GM19023 (cell line): ENCODE measurements at regions not wholly inside any gene's neighbourhood (a gene's known extent, or its start where the extent isn't known, plus 50 kb on each side); places are given as distances from the start of the nearest gene placed in this dataset.

Experiments
- ATAC-seq: cut with Tn5 transposase; IDR thresholded peaks from one replicate; pipeline ENCODE4 v1.9.1; 2021; ENCODE audit warnings: mild to moderate bottlenecking, moderate library complexity; ENCODE audit not compliant: unreplicated experiment

- ATAC-seq: no peak
Measured at GRCh38 chr2:151197184-151198108, 64.2 kb downstream of the RBM43 start.

GRCh38 chr2:151193576-151193975, 68.1 kb downstream of the RBM43 start:
- no peak for ATAC-seq

- no peak for ATAC-seq
Measured at GRCh38 chr2:151192681-151193080, 69.0 kb downstream of the RBM43 start.

DNA sequence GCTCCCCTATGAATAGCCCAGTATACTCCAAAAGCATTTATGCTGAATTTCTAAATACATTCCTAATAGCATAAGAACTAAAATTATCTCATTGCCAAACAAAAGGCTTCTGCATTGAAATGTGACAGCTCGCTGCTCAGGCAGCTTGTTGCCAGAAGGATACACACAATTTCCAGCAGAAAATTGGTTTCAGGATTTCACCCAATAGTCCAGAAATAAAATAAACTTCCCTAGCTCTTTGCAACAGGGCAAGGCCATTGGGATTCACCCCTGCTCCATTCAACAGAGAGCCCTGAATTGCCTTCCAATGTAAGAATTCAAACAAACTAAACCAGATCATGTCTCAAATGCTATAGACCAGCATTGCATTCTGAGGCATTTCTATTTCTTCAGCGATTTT, 70.7 kb downstream of the RBM43 start:
- no peak for ATAC-seq

- ATAC-seq: no peak
Measured at GRCh38 chr2:151189125-151189524, 72.5 kb downstream of the RBM43 start.

GRCh38 chr2:151186011-151186410, 75.7 kb downstream of the RBM43 start:
- no peak for ATAC-seq

- no peak for ATAC-seq
Measured at GRCh38 chr2:151182899-151183809, 78.5 kb downstream of the RBM43 start.

- ATAC-seq: no peak
Measured at GRCh38 chr2:151182396-151182795, 79.3 kb downstream of the RBM43 start.

DNA sequence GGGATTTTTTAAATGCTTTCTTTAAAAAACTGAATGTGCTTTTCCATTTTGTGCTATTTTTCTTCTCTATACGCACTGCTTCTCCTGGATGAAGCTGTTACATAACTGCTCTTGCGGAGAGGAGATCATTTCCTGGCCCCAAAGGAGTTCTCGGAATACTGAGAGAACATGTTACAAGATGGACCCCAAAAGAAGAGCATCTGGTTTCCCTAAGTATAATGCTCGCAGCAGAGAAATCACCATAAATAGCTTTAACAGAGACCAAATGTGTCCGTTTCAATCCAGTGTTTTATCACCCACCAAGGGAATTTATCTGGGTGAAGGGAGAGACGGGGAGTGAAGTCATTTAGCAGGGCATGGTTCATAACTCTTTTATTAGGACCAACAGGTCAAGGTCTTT, 80.1 kb downstream of the RBM43 start:
- no peak for ATAC-seq

- ATAC-seq: no peak
Measured at GRCh38 chr2:151180123-151180522, 81.5 kb downstream of the RBM43 start.

- no peak for ATAC-seq
Measured at GRCh38 chr2:151178207-151178606, 83.5 kb downstream of the RBM43 start.

- ATAC-seq: no peak
Measured at GRCh38 chr2:151177756-151178155, 83.9 kb downstream of the RBM43 start.

- ATAC-seq: no peak
Measured at GRCh38 chr2:151176661-151177060, 85.0 kb downstream of the RBM43 start.

GRCh38 chr2:151175864-151176263, 85.8 kb downstream of the RBM43 start:
- no peak for ATAC-seq

GRCh38 chr2:151174127-151174526, 87.5 kb downstream of the RBM43 start:
- no peak for ATAC-seq

GRCh38 chr2:151171186-151171585, 90.5 kb downstream of the RBM43 start:
- ATAC-seq: no peak

DNA sequence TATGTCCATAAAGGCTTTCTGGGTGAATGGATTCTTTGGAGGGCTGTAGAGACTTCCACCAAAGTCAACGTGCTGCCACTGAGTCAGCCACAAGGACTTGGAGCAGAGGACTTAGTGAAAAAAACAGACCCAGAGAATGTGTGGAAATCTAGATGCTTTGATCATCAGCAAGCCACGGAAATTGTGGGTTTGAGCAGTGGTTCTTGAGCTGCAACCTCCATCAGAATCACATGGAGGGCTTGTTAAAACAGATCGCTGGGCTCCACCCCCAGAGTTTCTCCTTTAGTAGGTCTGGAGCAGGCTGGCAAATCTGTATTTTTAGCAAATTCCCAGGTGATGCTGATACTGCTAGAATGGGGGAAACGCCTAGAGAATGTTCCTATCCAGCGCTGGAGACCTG, 95.3 kb downstream of the RBM43 start:
- no peak for ATAC-seq

DNA sequence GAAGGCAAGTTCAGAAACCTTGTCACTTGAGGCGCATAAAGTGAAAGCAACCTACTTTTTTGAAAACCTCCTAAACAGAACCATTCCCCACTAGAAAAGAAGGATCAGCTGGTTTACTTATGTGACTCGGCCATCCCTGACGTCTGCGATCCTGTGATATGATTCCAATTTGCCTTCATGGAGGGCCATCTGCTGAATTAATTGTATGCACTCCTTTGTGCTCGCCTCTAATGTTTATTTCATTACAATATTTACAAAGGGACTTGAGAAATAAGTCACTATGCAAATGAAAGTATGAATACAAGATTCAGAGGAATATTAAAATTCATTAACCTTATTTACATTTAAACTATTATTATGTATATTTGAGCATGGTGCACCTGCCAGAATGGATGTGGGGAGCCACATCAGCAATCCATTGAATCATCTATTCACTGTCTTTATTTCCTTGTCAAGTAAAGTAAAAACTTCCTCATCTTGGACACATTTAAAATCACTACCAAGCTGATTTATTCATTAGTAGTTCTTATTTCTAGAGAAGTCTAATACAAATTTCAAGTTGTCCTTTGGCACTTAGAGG, 96.5 kb downstream of the RBM43 start:
- no peak for ATAC-seq

GRCh38 chr2:151161821-151162551, 99.7 kb downstream of the RBM43 start:
- ATAC-seq: no peak

DNA sequence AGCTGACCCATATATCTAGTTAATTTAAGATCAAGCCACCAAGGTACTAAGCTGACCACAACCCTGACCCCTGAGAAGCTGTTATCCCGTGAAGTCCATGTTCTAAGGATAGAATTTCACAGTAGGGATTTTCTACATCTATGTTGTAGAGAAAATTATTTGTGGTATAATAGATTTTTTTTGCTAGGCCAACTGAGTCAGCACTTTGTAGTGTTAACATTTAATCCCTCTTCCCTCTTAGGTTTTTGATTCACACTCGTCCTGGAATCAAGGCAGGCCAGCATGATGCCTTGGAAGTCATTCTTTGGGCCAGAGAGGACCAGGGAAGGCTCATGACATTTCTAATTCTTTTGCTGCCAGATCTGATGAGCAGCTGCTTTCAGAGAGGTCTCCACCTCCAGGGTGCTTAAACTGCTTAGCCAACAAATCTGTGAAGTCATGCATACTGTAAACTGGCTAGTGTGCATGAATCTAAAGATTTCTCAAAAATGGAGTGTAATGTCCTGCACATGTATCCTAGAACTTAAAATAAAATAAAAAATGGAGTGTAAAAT, 102.5 kb downstream of the RBM43 start:
- no peak for ATAC-seq
